Mucosa of descending colon (tissue), 3 donors: ENCODE measurements at regions not wholly inside any gene's neighbourhood (a gene's known extent, or its start where the extent isn't known, plus 50 kb on each side); places are given as distances from the start of the nearest gene placed in this dataset.

Experiments
- ATAC-seq: fragments of 200-7000 bp; cut with Tn5 transposase; one replicate; pipeline ENCODE4 v1.9.1; 2020; ENCODE audit warnings: mild to moderate bottlenecking, moderate library complexity
- DNase-seq, 3 donors: peaks; one replicate each; pipeline ENCODE4 v3.0.0-alpha.2; 2020
- H3K36me3 ChIP-seq: fragments of 200-600 bp; one replicate; pipeline ENCODE4 v1.8.0; 2021; ENCODE audit warnings: low read depth, mild to moderate bottlenecking
- H3K4me1 ChIP-seq: fragments of 200-600 bp; one replicate; pipeline ENCODE4 v1.8.0; 2021; ENCODE audit warnings: low read depth, mild to moderate bottlenecking
- H3K4me3 ChIP-seq: fragments of 200-600 bp; one replicate; pipeline ENCODE4 v1.8.0; 2021; ENCODE audit warnings: mild to moderate bottlenecking
- H3K9me3 ChIP-seq: fragments of 200-600 bp; one replicate; pipeline ENCODE4 v1.8.0; 2021; ENCODE audit warnings: mild to moderate bottlenecking
- CTCF ChIP-seq: fragments of 200-600 bp; IDR thresholded peaks from one replicate; pipeline ENCODE4 v1.8.0; 2022; ENCODE audit warnings: antibody characterized with exemption, mild to moderate bottlenecking
- intact Hi-C, 2 donors: fragments of 100-400 bp; cut with DNase I in 1 of 2; cut with micrococcal nuclease in 1 of 2; formaldehyde crosslinking; loops; one replicate each; pipeline versions ENCODE4 v1.11.0 to v1.11.1; 2022; cut with DNase I, micrococcal nuclease
- donor health status: DM: no; HTN: no; CAD: no; lungs with moderate emphysema.
- donor health status: DM: no; HTN: no; CAD: no.
- donor health status: DM: no; HTN: yes; CAD: no.

DNA sequence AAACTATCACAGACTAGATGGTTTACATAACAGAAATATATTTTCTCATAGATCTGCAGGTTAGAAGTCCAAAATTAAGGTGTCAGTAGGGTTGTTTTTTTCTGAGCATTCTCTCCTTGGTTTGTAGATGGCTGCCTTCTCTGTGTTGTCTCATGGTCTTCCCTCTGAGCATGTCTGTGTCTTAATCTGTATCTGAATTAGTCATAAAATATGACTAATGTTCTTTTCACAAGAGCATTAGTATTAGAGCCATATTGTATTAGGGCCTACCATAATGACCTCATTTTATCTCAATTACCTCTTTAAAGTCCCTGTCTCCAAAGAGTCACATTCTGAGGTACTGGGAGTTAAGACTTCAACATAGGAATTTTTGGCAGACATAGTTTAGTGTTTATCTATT lies 77.2 kb upstream of the OBI1 start:
- ATAC-seq (no peak), DNase-seq (no peak)
- Histone ChIP-seq H3K9me3 (no peaks in the 10 kb centered on the region), H3K4me3 (no peak overlapping the region), H3K36me3 (no peaks in the 10 kb centered on the region), H3K4me1 (no peaks in the 10 kb centered on the region)
- TF ChIP-seq CTCF: no peak
- intact Hi-C loops: no loop called here

DNA sequence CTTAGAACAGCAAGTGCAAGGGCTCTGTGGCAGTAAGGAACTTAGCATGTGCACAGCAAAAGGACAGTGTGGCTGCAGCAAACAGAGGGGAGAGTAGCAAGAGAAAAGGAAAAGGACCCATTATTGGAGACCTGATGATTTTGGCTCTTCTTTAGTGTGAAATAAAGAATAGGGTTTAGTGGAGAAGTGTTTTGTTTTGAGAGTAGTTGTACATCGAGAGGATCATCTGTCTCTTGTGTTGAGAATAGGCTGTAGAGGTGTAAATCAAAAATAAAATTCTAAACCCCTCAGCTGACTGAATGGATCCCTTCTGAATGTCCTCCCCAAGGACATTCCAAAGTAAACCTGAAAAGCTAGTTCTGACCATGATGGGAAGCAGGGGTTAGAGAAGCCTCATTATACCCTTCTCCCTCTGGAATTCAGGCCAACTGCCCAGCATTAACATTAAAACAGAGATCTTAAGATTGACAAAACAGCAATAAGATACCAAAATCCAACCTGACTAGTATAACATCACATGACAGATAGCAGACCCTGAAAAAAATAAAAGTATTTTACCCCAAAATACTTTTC lies 73.6 kb upstream of the OBI1 start:
- Histone ChIP-seq H3K9me3 (no peaks in the 10 kb centered on the region), H3K4me1 (no peaks in the 10 kb centered on the region), H3K4me3 (no peak overlapping the region), H3K36me3 (no peaks in the 10 kb centered on the region)
- ATAC-seq: no peak
- no peak for DNase-seq
- intact Hi-C loops: no loop called here
- no peak for TF ChIP-seq CTCF

GRCh38 chr13:78722700-78723099 lies 63.7 kb upstream of the OBI1 start:
- Histone ChIP-seq H3K4me1 (no peaks in the 10 kb centered on the region), H3K4me3 (no peak overlapping the region), H3K9me3 (no peaks in the 10 kb centered on the region), H3K36me3 (no peaks in the 10 kb centered on the region)
- ATAC-seq (no peak), DNase-seq (no peak)
- no peak for TF ChIP-seq CTCF
- intact Hi-C loops: no loop called here

- H3K36me3 ChIP-seq: no peaks in the 10 kb centered on the region
- TF ChIP-seq CTCF: no peak
- H3K4me3 ChIP-seq: no peak overlapping the region
- ATAC-seq (no peak), DNase-seq (no peak)
- H3K4me1 ChIP-seq: no peaks in the 10 kb centered on the region
- H3K9me3 ChIP-seq: no peaks in the 10 kb centered on the region
- intact Hi-C loops: no loop called here
Measured at GRCh38 chr13:78719367-78719766, 60.4 kb upstream of the OBI1 start.

- Histone ChIP-seq H3K36me3 (no peaks in the 10 kb centered on the region), H3K9me3 (no peaks in the 10 kb centered on the region), H3K4me1 (no peaks in the 10 kb centered on the region), H3K4me3 (no peak overlapping the region)
- DNase-seq (no peak), ATAC-seq (no peak)
- intact Hi-C loops: no loop called here
- no peak for TF ChIP-seq CTCF
Measured at GRCh38 chr13:78714717-78715116, 55.8 kb upstream of the OBI1 start.

DNA sequence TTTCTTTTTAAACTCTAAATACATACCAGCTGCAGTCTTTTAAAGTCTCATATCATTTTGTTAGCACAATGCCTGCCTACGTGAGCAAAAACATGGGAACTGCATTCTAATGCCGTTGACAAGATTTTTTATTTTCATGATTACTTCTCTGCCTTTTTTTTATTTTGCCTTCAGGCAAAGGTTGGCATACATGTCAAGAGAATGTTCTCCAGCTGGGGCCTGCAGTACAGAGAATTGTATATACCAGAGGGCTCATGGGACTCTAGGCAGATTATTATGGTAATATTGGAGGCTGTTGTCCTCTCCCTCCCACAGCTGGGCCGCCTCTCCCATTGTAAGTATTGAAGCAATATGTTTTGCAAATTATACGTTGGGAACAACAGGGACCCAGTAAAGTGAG lies 53.9 kb upstream of the OBI1 start:
- no peak for DNase-seq
- Histone ChIP-seq H3K36me3 (no peaks in the 10 kb centered on the region), H3K4me3 (no peak overlapping the region), H3K9me3 (no peaks in the 10 kb centered on the region), H3K4me1 (no peaks in the 10 kb centered on the region)
- no peak for ATAC-seq
- no peak for TF ChIP-seq CTCF
- intact Hi-C loops: no loop called here
